ENCODE measurements at regions not wholly inside any gene's neighbourhood (a gene's known extent, or its start where the extent isn't known, plus 50 kb on each side); places are given as distances from the start of the nearest gene placed in this dataset.

GRCh38 chr6:99850841-99851240 is 143.2 kb downstream of the MCHR2 start:
- TF ChIP-seq ZFX (IDR thresholded peaks at IDR 0.05) (no peak), YY1 (IDR thresholded peaks at IDR 0.05; ENCODE audit: extremely low read depth, insufficient replicate concordance, low read depth, low read length) (no peak), ZBTB33 (IDR thresholded peaks at IDR 0.05; ENCODE audit: extremely low read depth, insufficient replicate concordance, low read length) (no peak), REST (IDR thresholded peaks at IDR 0.05; ENCODE audit: low read depth) (no peak)
- Histone ChIP-seq H3K4me3 (replicated peaks in 1 of 2; ENCODE audit: low read depth in 1 of 2, low read length in 2 of 2) (no peak overlapping the region), H4K20me1 (ENCODE audit: insufficient read depth) (no peaks in the 10 kb centered on the region), H3K36me3 (ENCODE audit: control insufficient read depth in 1 of 2, insufficient read depth in 2 of 2, low read length in 2 of 2) (no peaks in the 10 kb centered on the region), H3K9ac (ENCODE audit: low read length) (no peak overlapping the region), H2AFZ (ENCODE audit: low read depth, low read length, poor library complexity, severe bottlenecking) (no peak overlapping the region), H3K9me2 (ENCODE audit: insufficient read depth) (no peaks in the 10 kb centered on the region), H3K4me2 (ENCODE audit: low read length) (no peak overlapping the region), H3K27me3 (ENCODE audit: insufficient read depth, low read length) (no peaks in the 10 kb centered on the region), H3K79me2 (ENCODE audit: insufficient read depth, low read length) (no peaks in the 10 kb centered on the region), H3K9me3 (ENCODE audit: control insufficient read depth in 1 of 2, insufficient read depth in 1 of 2, low read depth in 1 of 2, low read length in 2 of 2) (no peaks in the 10 kb centered on the region), H3K4me1 (ENCODE audit: control insufficient read depth in 1 of 2, insufficient read depth in 2 of 2, low read length in 2 of 2) (no peaks in the 10 kb centered on the region), H3K27ac (ENCODE audit: low read depth, low read length) (no peak overlapping the region)
- DNase-seq (ENCODE audit: low read depth, low spot score), result no peak
- RAD21 ChIA-PET (ENCODE audit: low non-redundant PET in 1 of 2, low total read pairs in 2 of 2, uncharacterized antibody in 2 of 2, unreplicated experiment in 2 of 2), result no interaction called here
- ATAC-seq, result no peak
- POLR2A ChIA-PET, result no interaction called here
- no TSS peak for BruUV-seq (replicated peaks)
- CTCF ChIA-PET, result interaction anchor here (1.3 kb wide), 1 partner anchor 17 kb away, joined by 3 read pairs; no protein-coding TSS in a partner anchor
- intact Hi-C loops (cut with micrococcal nuclease), result no loop called here

Data from HCT116 (cell line).